ENCODE measurements at regions not wholly inside any gene's neighbourhood (a gene's known extent, or its start where the extent isn't known, plus 50 kb on each side); places are given as distances from the start of the nearest gene placed in this dataset.

GRCh38 chr4:167428156-167428555 is 193.9 kb upstream of the SPOCK3 start:
- no peak for DNase-seq (ENCODE audit: low read depth, low spot score)
- CTCF ChIA-PET, result no interaction called here

GRCh38 chr4:167431371-167431770 is 197.1 kb upstream of the SPOCK3 start:
- CTCF ChIA-PET, result no interaction called here
- Histone ChIP-seq H3K27me3 (ENCODE audit: control insufficient read depth, insufficient read depth, low read length) (no peaks in the 10 kb centered on the region), H3K4me3 (ENCODE audit: low read depth, low read length) (no peak overlapping the region), H3K27ac (ENCODE audit: low read depth, low read length) (no peak overlapping the region), H3K9me3 (ENCODE audit: control insufficient read depth, insufficient read depth, low read length) (no peaks in the 10 kb centered on the region)
- no peak for TF ChIP-seq CTCF (IDR thresholded peaks at IDR 0.05; ENCODE audit: low read depth, low read length)
- DNase-seq (ENCODE audit: low read depth, low spot score), result no peak
- POLR2A ChIA-PET, result no interaction called here

More at GRCh38 chr4:167428156-167428555, 193.9 kb upstream of the SPOCK3 start:
- Histone ChIP-seq H3K9me3 (ENCODE audit: control insufficient read depth, insufficient read depth, low read length) (peaks cover 12% of the 10 kb centered on the region), H3K27ac (ENCODE audit: low read depth, low read length) (no peak overlapping the region), H3K27me3 (ENCODE audit: control insufficient read depth, insufficient read depth, low read length) (no peaks in the 10 kb centered on the region), H3K4me3 (ENCODE audit: low read depth, low read length) (no peak overlapping the region)
- POLR2A ChIA-PET, result no interaction called here
- no peak for TF ChIP-seq CTCF (IDR thresholded peaks at IDR 0.05; ENCODE audit: low read depth, low read length)

- POLR2A ChIA-PET, result no interaction called here
- no peak overlapping the region for H3K4me3 ChIP-seq (ENCODE audit: low read depth, low read length)
- CTCF ChIA-PET, result interaction anchor here (0.7 kb wide), 1 partner anchor 187 kb away, joined by 3 read pairs; no protein-coding TSS in a partner anchor
- no peaks in the 10 kb centered on the region for H3K27me3 ChIP-seq (ENCODE audit: control insufficient read depth, insufficient read depth, low read length)
- no peaks in the 10 kb centered on the region for H3K9me3 ChIP-seq (ENCODE audit: control insufficient read depth, insufficient read depth, low read length)
- H3K27ac ChIP-seq (ENCODE audit: low read depth, low read length), result no peak overlapping the region
- DNase-seq (ENCODE audit: low read depth, low spot score), result no peak
- no peak for TF ChIP-seq CTCF (IDR thresholded peaks at IDR 0.05; ENCODE audit: low read depth, low read length)
Observed at GRCh38 chr4:167435786-167436185, 201.5 kb upstream of the SPOCK3 start.

- H3K27me3 ChIP-seq (ENCODE audit: control insufficient read depth, insufficient read depth, low read length), result no peaks in the 10 kb centered on the region
- no peak overlapping the region for H3K4me3 ChIP-seq (ENCODE audit: low read depth, low read length)
- ChIA-PET CTCF (no interaction called here), POLR2A (no interaction called here)
- no peak overlapping the region for H3K27ac ChIP-seq (ENCODE audit: low read depth, low read length)
- DNase-seq (ENCODE audit: low read depth, low spot score), result no peak
- TF ChIP-seq CTCF (IDR thresholded peaks at IDR 0.05; ENCODE audit: low read depth, low read length), result no peak
- H3K9me3 ChIP-seq (ENCODE audit: control insufficient read depth, insufficient read depth, low read length), result peaks cover 3% of the 10 kb centered on the region; the same call in 1 of the 2 replicates
Observed at GRCh38 chr4:167443841-167444240, 209.5 kb upstream of the SPOCK3 start.

- Histone ChIP-seq H3K27me3 (ENCODE audit: control insufficient read depth, insufficient read depth, low read length) (no peaks in the 10 kb centered on the region), H3K4me3 (ENCODE audit: low read depth, low read length) (no peak overlapping the region), H3K27ac (ENCODE audit: low read depth, low read length) (no peak overlapping the region), H3K9me3 (ENCODE audit: control insufficient read depth, insufficient read depth, low read length) (peaks cover 3% of the 10 kb centered on the region; the same call in 1 of the 2 replicates)
- no peak for DNase-seq (ENCODE audit: low read depth, low spot score)
- CTCF ChIA-PET, result no interaction called here
- TF ChIP-seq CTCF (IDR thresholded peaks at IDR 0.05; ENCODE audit: low read depth, low read length), result no peak
- POLR2A ChIA-PET, result no interaction called here
Observed at GRCh38 chr4:167452922-167453430, 218.7 kb upstream of the SPOCK3 start.

Measured in AG04450 (cell line).